Right kidney (tissue), 1 donor: ENCODE measurements at regions not wholly inside any gene's neighbourhood (a gene's known extent, or its start where the extent isn't known, plus 50 kb on each side); places are given as distances from the start of the nearest gene placed in this dataset.
"Not testable (repeated sequence)": the region's sequence is repeated elsewhere in the genome, so short reads cannot be mapped to it uniquely, and the experiment has no call there.

ENCODE experiments used
- DNase-seq: peaks from one replicate; pipeline ENCODE4 v3.0.0-alpha.2; 2016

- DNase-seq, result no peak
Observed at GRCh38 chr15:47887241-47887800, 170.0 kb downstream of the SEMA6D start.

DNA sequence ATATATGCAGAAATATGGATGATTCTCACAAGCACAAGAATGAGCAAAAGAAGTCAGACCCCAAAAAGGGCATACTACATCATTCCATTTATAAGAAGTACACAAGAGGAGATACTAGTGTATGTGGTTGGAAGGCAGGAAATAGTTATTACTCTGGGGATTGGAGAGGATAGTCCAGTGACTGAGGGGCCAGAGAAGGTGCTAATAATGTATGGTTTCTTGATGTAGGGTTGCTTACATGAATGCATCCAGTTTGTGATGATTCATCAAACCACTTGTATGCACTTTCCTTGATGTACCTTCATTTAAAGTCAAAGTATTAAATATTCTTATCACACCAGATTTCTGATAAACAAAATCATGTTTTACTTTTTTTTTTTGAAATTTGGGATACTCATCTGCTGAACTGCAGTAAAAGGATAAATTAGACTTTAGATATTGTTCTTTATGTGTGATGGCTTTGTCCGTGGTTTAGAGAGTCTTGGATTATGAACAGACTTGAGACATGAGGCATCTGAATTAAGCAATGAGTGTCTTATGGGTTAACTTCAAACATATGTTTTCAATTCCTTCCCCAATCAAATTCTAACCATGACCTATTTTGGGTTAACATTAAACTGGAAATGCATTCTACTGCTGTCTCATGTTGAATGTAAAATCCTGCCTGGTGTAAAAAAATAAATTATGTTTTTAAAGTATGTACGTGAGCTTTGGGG, 171.2 kb downstream of the SEMA6D start:
- no peak for DNase-seq

GRCh38 chr15:47890397-47891150, 173.3 kb downstream of the SEMA6D start:
- DNase-seq, result no peak

DNA sequence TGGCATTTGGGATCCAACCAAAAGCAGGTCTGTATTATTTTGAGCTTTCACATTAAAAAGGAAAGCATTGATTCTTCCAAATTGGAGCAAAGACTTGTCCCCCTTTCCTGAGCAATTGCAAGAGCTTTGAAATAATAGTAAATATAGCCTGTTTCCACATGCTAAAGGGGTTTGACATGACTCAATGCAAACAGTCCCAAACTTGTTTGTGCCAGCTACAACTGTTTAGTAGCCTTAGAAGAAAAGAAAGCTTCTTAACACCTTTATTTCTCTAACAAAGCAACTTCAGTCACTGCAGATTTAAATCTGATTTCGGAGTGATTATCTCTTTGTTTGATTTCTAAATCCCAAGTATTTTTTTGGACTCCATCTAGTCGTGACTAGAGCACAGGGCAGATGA, 180.2 kb downstream of the SEMA6D start:
- no peak for DNase-seq

- DNase-seq, result no peak
Observed at GRCh38 chr15:47900751-47901150, 183.4 kb downstream of the SEMA6D start.

DNA sequence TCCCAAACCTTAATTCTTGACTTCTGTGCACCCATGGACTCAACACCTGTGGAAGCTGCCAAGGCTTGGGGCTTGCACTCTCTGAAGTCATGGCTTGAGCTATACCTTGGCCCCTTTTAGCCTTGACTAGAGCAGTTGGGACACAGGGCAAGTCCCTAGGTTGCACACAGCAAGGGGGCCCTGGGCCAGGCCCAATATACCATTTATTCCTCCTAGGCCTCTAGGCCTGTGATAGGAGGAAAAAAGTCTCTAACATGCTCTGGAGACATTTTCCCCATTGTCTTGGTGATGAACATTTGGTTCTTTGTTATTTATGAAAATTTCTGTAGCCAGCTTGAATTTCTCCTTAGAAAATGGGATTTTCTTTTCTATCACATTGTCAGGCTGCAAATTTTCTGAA, 186.1 kb downstream of the SEMA6D start:
- DNase-seq, result no peak

- no peak for DNase-seq
Observed at GRCh38 chr15:47908486-47908885, 191.2 kb downstream of the SEMA6D start.

GRCh38 chr15:47908950-47909670, 191.8 kb downstream of the SEMA6D start:
- DNase-seq, result no peak

DNA sequence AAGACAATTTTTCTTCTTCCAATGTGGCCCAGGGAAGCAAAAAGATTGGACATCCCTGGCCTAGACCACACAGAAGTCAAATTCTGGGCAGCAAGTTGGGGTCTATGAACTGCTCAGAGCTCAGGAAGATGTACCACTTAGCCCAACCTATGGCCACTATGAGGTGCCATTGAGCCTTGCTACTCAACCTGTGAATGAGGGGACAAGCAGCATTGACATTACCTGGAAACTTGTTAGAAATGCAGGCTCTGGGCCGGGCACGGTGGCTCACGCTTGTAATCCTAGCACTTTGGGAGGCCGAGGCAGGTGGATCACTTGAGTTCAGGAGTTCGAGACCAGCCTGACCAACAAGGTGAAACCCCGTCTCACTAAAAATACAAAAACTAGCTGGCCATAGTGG, 195.6 kb downstream of the SEMA6D start:
- DNase-seq, result not testable (repeated sequence)

DNA sequence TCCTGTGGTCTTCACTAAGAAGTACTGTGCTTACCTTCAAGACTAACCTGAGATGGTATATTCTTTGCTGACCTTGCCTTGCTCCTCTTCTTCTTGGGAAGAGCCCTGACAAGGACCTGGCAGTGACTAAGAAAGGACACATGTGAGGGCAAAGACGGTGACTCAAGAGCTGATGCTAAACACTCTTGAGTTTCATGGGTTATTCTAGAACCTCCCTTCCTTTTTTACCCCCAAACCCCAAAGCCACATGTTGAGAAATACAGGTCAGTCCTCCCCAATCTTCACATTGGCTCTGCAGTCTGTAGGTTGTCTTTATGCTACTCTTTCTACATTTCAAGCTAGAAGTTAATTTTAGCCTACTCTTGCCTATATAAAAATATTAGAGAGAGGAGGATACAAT, 200.6 kb downstream of the SEMA6D start:
- no peak for DNase-seq

GRCh38 chr15:47918877-47919276, 201.6 kb downstream of the SEMA6D start:
- no peak for DNase-seq

DNA sequence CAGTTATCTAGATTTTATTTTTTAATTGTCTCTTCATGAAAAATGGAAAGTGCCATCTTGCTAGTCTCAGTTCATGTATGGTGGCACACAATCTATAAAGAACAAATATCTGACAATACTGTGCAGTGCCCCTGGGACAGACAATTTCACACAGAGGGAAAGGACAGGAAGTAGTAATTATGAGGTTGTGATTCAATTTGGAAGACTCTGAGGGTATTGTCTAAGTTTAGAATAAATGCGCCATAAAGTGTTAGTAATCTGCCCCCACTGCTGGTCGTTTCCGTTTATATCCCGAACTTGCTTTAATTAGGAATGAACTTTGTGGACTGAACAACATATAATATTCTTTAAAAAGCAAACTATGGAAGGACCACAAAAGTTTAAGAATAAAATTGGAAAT, 196.4 kb upstream of the SLC24A5 start:
- DNase-seq, result no peak

DNA sequence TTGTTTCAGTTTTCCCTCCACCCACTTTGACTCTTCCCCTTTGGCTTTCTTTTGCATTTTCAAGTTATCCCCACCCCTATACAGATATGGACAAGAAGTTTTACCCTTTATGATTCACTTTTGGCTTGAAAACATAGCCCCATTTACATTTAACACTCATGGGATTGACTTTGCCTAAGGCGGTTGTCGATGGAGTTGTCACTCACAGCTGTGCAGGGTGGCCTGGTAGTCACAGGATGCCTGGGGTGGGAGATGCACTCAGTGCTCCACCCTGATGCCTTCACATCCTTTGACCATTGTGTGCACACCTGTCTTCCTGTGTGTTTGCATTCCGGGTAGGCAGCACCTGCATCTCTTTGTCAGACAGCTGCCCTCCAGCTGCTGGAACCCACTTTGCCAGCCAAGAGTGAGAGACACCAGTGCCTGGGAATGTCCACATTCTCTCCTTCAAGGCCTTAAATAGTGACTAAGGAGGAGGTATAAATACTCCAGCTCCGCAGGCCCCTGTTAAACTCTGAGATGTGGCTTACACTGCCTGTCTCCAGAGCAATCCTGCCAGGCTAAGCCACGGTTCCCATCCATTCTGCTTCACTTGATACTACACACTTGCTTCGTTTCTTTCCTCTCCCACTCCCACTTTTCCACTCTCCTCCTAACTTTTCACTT, 191.5 kb upstream of the SLC24A5 start:
- DNase-seq, result no peak

GRCh38 chr15:47932261-47932660, 188.5 kb upstream of the SLC24A5 start:
- no peak for DNase-seq

DNA sequence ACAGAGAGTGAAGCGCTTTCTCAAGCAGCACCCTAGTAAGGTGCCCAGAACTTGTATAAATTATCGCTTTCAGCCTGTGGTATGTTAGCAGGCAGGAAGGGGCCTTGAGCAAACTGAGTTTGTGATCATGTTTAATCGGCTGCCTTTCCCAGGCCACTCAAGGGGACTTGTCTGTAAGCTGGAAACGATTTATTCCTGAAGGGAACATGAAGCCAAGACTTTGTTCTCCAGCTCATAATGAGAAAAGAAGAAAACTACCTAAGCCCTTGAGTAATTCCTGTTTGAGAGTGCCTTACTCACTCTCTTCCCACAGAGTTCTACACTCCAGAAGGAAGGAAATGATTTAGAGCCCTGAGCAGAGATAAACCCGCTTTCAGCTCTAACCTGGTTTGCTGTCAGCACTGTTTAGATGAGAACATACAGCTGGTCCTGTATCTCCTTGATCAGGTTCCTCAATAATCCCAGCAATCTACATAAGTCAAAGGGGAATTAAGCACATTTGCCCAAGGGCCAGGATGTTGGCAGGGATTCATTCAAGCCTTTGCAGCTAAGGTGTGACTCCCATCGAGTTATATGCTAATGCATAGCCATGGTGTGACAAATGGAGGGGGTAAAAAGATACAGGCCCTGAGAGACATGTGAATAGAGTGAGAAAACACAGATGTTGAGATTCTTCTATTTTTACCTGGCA, 187.7 kb upstream of the SLC24A5 start:
- DNase-seq, result no peak

GRCh38 chr15:47933865-47934264, 186.9 kb upstream of the SLC24A5 start:
- DNase-seq, result no peak

- no peak for DNase-seq
Observed at GRCh38 chr15:47934342-47934741, 186.4 kb upstream of the SLC24A5 start.

DNA sequence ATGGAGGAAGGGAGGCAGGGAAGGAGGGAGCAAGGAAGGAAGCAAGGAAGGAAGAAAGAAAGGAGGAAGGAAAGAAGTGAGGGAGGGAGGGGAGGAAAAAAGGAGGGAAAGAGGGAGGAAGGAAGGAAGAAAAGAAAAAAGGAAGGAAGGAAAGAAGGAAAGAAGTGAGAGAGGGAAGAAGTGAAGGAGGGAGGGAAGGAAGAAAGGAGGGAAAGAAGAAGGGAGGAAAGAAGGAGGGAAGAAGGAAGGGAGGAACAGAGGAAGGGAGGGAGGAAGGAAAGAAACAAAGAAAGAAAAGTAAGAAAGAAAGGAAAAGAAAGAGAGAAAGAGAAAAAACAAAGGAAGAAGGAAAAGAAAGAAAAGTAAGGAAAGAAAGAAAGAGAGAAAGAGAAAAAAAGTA, 183.0 kb upstream of the SLC24A5 start:
- DNase-seq, result no peak

DNA sequence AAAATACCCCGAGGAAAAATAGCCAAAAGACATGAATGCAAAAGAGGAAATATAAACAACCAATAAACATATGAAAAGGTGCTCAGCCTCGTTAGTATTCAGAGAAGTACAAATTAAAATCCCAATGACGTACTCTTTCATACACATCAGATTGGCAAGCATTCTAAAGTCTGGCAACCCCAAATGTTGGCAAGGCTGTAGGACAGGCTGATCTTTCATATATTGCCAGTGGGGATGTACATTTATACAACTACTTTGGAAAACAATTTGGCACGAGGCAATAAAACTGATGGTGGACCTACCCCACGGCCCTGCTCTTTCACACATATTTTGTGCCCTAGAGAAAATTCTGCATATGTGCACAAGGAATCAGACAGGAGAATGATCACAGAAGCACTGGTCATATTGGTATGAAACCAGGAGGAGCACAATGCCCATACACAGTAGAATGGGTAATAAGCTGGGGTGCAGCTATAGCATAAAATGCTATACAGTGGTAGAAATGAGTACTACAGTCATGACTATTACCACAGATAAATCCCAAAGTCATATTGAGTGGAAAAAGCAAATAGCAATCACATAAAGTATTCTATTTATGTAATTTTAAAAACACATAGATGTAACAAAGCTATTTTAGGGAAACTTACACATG, 176.0 kb upstream of the SLC24A5 start:
- no peak for DNase-seq

DNA sequence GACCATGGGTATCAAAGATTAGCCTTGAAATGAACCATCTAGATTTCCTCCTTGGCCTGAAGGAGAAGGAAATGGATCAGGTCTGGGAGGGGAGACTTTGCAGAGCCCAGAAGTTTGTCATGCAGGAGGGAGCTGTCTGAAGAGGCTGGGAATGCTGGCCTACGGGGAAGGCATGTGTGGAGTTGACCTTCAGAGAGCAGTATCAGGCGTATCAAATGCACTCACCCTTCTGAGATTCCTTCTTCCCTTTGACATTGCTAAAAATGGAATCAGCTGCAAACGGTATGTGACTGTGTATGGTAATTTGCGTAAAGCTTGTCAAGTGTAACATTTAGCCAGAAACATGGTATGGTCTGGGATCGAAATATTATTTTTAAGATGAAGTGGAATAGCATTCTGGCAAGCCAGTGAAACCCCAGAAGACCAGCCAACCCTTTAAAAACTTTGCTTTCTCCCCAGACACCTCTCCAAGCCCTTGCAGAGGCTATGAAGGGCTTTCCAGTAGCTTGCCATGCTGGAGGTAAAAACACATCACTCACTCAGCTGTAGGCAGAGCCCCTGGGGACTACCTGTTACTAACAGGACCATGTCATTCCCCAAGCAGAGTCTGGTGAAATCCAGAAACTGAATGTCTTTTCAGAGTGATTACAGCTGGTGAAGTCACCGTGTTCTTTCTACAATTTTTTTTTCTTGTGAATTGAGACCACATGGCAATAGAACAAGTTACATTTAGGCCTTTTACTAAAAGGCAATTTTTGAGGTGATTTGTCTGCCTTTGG, 174.7 kb upstream of the SLC24A5 start:
- DNase-seq, result no peak

GRCh38 chr15:47949815-47950214, 171.0 kb upstream of the SLC24A5 start:
- DNase-seq, result no peak
